ENCODE measurements at regions not wholly inside any gene's neighbourhood (a gene's known extent, or its start where the extent isn't known, plus 50 kb on each side); places are given as distances from the start of the nearest gene placed in this dataset.

DNA sequence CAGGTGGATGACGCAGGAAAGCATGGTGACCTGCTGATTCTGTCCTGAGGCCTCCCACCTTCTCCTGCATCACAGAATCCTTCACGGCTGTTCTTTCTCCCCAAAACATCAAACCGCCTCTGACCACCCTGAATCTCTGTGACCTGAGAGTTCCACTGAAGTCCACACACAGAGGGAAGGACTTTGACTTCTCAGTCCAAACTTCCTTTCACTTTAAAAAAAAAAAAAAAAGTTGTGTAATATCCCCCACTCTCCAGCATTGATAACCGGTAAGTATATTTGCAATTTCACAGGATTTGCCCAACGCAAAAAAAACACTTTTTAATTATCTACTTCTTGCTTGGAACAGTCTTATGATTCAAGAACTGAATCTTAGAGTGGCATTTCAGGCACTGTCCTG lies 259.5 kb upstream of the IRS2 start:
- TF ChIP-seq, protein P1, sequence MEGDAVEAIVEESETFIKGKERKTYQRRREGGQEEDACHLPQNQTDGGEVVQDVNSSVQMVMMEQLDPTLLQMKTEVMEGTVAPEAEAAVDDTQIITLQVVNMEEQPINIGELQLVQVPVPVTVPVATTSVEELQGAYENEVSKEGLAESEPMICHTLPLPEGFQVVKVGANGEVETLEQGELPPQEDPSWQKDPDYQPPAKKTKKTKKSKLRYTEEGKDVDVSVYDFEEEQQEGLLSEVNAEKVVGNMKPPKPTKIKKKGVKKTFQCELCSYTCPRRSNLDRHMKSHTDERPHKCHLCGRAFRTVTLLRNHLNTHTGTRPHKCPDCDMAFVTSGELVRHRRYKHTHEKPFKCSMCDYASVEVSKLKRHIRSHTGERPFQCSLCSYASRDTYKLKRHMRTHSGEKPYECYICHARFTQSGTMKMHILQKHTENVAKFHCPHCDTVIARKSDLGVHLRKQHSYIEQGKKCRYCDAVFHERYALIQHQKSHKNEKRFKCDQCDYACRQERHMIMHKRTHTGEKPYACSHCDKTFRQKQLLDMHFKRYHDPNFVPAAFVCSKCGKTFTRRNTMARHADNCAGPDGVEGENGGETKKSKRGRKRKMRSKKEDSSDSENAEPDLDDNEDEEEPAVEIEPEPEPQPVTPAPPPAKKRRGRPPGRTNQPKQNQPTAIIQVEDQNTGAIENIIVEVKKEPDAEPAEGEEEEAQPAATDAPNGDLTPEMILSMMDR (IDR thresholded peaks at IDR 0.05), result no peak
- no peak for TF ChIP-seq POLR2A (IDR thresholded peaks at IDR 0.05)
